Caco-2 (cell line): ENCODE measurements at regions not wholly inside any gene's neighbourhood (a gene's known extent, or its start where the extent isn't known, plus 50 kb on each side); places are given as distances from the start of the nearest gene placed in this dataset.

ENCODE experiments used
- BruUV-seq: library from RNA; stranded (reverse); fragments of 400-500 nt; replicated peaks from 2 replicates; lab custom pipeline; 2021; lab: Mats Ljungman, UMichigan
- CTCF ChIA-PET: fragments of 300-600 bp; sonication (Branson Sonifier 250); formaldehyde crosslinking; loops from one replicate; lab custom pipeline; 2022; ENCODE audit warnings: antibody characterized with exemption; lab: Charles Lee
- POLR2A ChIA-PET: fragments of 300-600 bp; sonication (Branson Sonifier 250); formaldehyde crosslinking; loops from one replicate; lab custom pipeline; 2022; ENCODE audit warnings: antibody characterized with exemption; lab: Charles Lee
- DNase-seq, 2 experiments: peaks; one replicate each; pipeline versions ENCODE4 v3.0.0 to v3.0.0-alpha.2; 2020 to 2022
- H3K27me3 ChIP-seq: replicated peaks from 2 replicates; pipeline ENCODE4 v1.6.0; 2011; ENCODE audit warnings: low read length; ENCODE audit not compliant: control insufficient read depth, insufficient read depth
- H3K36me3 ChIP-seq: 2 replicates; pipeline ENCODE4 v1.5.1; 2011; ENCODE audit warnings: low read length; ENCODE audit not compliant: control insufficient read depth, insufficient read depth
- H3K4me1 ChIP-seq: fragments of 250-450 bp; sonication (Bioruptor Pico); 2 replicates; pipeline ENCODE4 v1.5.1; 2020; ENCODE audit warnings: mild to moderate bottlenecking
- H3K4me3 ChIP-seq: 2 replicates; pipeline ENCODE4 v1.5.1; 2011; ENCODE audit warnings: low read depth, mild to moderate bottlenecking, control low read depth, low read length
- H3K9me3 ChIP-seq: fragments of 250-450 bp; sonication (Bioruptor Pico); 2 replicates; pipeline ENCODE4 v1.5.1; 2020; ENCODE audit warnings: mild to moderate bottlenecking, moderate library complexity
- H3K27ac Mint-ChIP-seq: one replicate; pipeline ENCODE4 v1.8.0; 2022; ENCODE audit warnings: mixed read lengths; ENCODE audit not compliant: unreplicated experiment
- H3K27me3 Mint-ChIP-seq: one replicate; pipeline ENCODE4 v1.8.0; 2022; ENCODE audit warnings: mixed read lengths; ENCODE audit not compliant: insufficient read depth, unreplicated experiment
- H3K36me3 Mint-ChIP-seq: one replicate; pipeline ENCODE4 v1.8.0; 2022; ENCODE audit warnings: mild to moderate bottlenecking, mixed read lengths; ENCODE audit not compliant: insufficient read depth, unreplicated experiment
- H3K4me1 Mint-ChIP-seq: one replicate; pipeline ENCODE4 v1.8.0; 2022; ENCODE audit warnings: low read depth, mixed read lengths; ENCODE audit not compliant: unreplicated experiment
- H3K4me3 Mint-ChIP-seq: one replicate; pipeline ENCODE4 v1.8.0; 2022; ENCODE audit warnings: mild to moderate bottlenecking, moderate library complexity, mixed read lengths; ENCODE audit not compliant: unreplicated experiment
- H3K9me3 Mint-ChIP-seq: one replicate; pipeline ENCODE4 v1.8.0; 2022; ENCODE audit warnings: mixed read lengths; ENCODE audit not compliant: unreplicated experiment
- CTCF ChIP-seq, 2 experiments: fragments of 200-600 bp in 1 of 2; IDR thresholded peaks; 1 replicate in 1 of 2; 2 replicates in 1 of 2; pipeline versions ENCODE4 v1.5.1 to v1.8.0; 2011 to 2022; ENCODE audit warnings: antibody characterized with exemption in 1 of 2, control low read depth in 1 of 2, inconsistent platforms in 1 of 2, low read depth in 1 of 2, low read length in 1 of 2, mild to moderate bottlenecking in 1 of 2, moderate library complexity in 1 of 2; ENCODE audit not compliant: insufficient read depth in 1 of 2, severe bottlenecking in 1 of 2, unreplicated experiment in 1 of 2
- intact Hi-C: fragments of 100-400 bp; cut with micrococcal nuclease; formaldehyde crosslinking; loops from one replicate; pipeline ENCODE4 v1.10.0; 2022; ENCODE audit not compliant: unreplicated experiment

GRCh38 chr4:38266616-38267015 lies 306.4 kb downstream of the PTTG2 start:
- H3K36me3 ChIP-seq = no peaks in the 10 kb centered on the region
- no peak overlapping the region for H3K27ac Mint-ChIP-seq
- no peaks in the 10 kb centered on the region for H3K9me3 ChIP-seq
- H3K4me1 Mint-ChIP-seq = no peaks in the 10 kb centered on the region
- H3K27me3 ChIP-seq = no peaks in the 10 kb centered on the region
- no TSS peak for BruUV-seq
- DNase-seq = no peak
- no peaks in the 10 kb centered on the region for H3K36me3 Mint-ChIP-seq
- H3K27me3 Mint-ChIP-seq = no peaks in the 10 kb centered on the region
- intact Hi-C loops = no loop called here
- H3K4me3 ChIP-seq = no peak overlapping the region
- TF ChIP-seq CTCF (IDR thresholded peaks at IDR 0.05; ENCODE audit: insufficient read depth in 1 of 2, low read depth in 1 of 2, low read length in 1 of 2, severe bottlenecking in 1 of 2, unreplicated experiment in 1 of 2) = no peak
- H3K4me3 Mint-ChIP-seq = no peak overlapping the region
- no peaks in the 10 kb centered on the region for H3K4me1 ChIP-seq
- ChIA-PET POLR2A (no interaction called here), CTCF (no interaction called here)
- no peaks in the 10 kb centered on the region for H3K9me3 Mint-ChIP-seq

- Mint-ChIP-seq H3K9me3 (no peaks in the 10 kb centered on the region), H3K36me3 (no peaks in the 10 kb centered on the region), H3K27ac (no peak overlapping the region), H3K4me3 (no peak overlapping the region), H3K4me1 (no peaks in the 10 kb centered on the region), H3K27me3 (no peaks in the 10 kb centered on the region)
- intact Hi-C loops = no loop called here
- no peaks in the 10 kb centered on the region for H3K27me3 ChIP-seq
- ChIA-PET CTCF (interaction anchor here (0.5 kb wide), 1 partner anchor 117 kb away, joined by 3 read pairs; no protein-coding TSS in a partner anchor), POLR2A (no interaction called here)
- no peak for DNase-seq
- no peak overlapping the region for H3K4me3 ChIP-seq
- no peak for TF ChIP-seq CTCF (IDR thresholded peaks at IDR 0.05; ENCODE audit: insufficient read depth in 1 of 2, low read depth in 1 of 2, low read length in 1 of 2, severe bottlenecking in 1 of 2, unreplicated experiment in 1 of 2)
- no peaks in the 10 kb centered on the region for H3K4me1 ChIP-seq
- H3K36me3 ChIP-seq = no peaks in the 10 kb centered on the region
- H3K9me3 ChIP-seq = no peaks in the 10 kb centered on the region
- no TSS peak for BruUV-seq
Measured at GRCh38 chr4:38268108-38268820, 308.1 kb downstream of the PTTG2 start.

DNA sequence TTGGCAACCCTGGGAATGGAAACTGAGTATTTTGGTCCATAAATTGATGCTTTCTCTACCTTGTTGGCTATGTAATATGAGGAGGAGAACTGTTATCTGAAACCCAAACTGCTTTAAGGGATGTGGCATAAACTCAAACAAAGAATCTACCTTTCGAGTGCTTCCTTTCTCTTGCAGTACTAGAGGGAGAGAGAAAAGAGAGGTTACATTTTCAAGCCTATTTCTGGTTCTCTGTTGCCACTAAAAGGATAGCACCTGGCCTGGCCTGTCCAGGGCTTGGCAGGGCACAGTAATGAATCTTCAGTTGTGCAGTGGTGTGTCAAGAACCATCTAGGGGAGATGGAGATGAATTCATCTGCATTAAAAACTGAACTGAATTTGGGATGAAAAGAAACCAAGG lies 308.6 kb downstream of the PTTG2 start:
- intact Hi-C loops = no loop called here
- Histone ChIP-seq H3K4me1 (no peaks in the 10 kb centered on the region), H3K4me3 (no peak overlapping the region), H3K27me3 (no peaks in the 10 kb centered on the region), H3K9me3 (no peaks in the 10 kb centered on the region), H3K36me3 (no peaks in the 10 kb centered on the region)
- ChIA-PET POLR2A (no interaction called here), CTCF (no interaction called here)
- Mint-ChIP-seq H3K27me3 (no peaks in the 10 kb centered on the region), H3K36me3 (no peaks in the 10 kb centered on the region), H3K4me1 (no peaks in the 10 kb centered on the region), H3K9me3 (no peaks in the 10 kb centered on the region), H3K4me3 (no peak overlapping the region), H3K27ac (no peak overlapping the region)
- no peak for TF ChIP-seq CTCF (IDR thresholded peaks at IDR 0.05; ENCODE audit: insufficient read depth in 1 of 2, low read depth in 1 of 2, low read length in 1 of 2, severe bottlenecking in 1 of 2, unreplicated experiment in 1 of 2)
- BruUV-seq = no TSS peak
- DNase-seq = no peak
